GM23338 (cell line): ENCODE measurements at regions not wholly inside any gene's neighbourhood (a gene's known extent, or its start where the extent isn't known, plus 50 kb on each side); places are given as distances from the start of the nearest gene placed in this dataset.

Experiments used
- ATAC-seq: fragments of 200-7000 bp; cut with Tn5 transposase; 3 replicates; pipeline ENCODE4 v1.9.1; 2020
- DNase-seq: peaks from one replicate; pipeline ENCODE4 v3.0.0-alpha.2; 2015; ENCODE audit warnings: low spot score
- H2AFZ ChIP-seq: fragments of 200-600 bp; sonication (generic); 2 replicates; pipeline ENCODE4 v1.8.0; 2016; ENCODE audit warnings: antibody characterized with exemption, mild to moderate bottlenecking, moderate library complexity
- H3F3A ChIP-seq: fragments of 200-600 bp; sonication (generic); replicated peaks from 2 replicates; pipeline ENCODE4 v1.8.0; 2017; ENCODE audit warnings: antibody characterized with exemption, mixed run types, low read depth
- H3K27ac ChIP-seq: fragments of 200-600 bp; sonication (generic); 2 replicates; pipeline ENCODE4 v1.6.1; 2016; ENCODE audit warnings: low read depth
- H3K27me3 ChIP-seq: fragments of 200-600 bp; sonication (generic); 2 replicates; pipeline ENCODE4 v1.8.0; 2016; ENCODE audit warnings: mild to moderate bottlenecking, mixed run types, moderate library complexity; ENCODE audit not compliant: insufficient read depth
- H3K36me3 ChIP-seq: fragments of 200-600 bp; sonication (generic); 2 replicates; pipeline ENCODE4 v1.8.0; 2016; ENCODE audit warnings: mild to moderate bottlenecking; ENCODE audit not compliant: insufficient read depth
- H3K4me1 ChIP-seq: fragments of 200-600 bp; sonication (generic); 2 replicates; pipeline ENCODE4 v1.8.0; 2016; ENCODE audit warnings: mild to moderate bottlenecking, moderate library complexity; ENCODE audit not compliant: insufficient read depth
- H3K4me2 ChIP-seq: fragments of 200-600 bp; sonication (generic); 2 replicates; pipeline ENCODE4 v1.7.1; 2017; ENCODE audit warnings: mixed run types
- H3K4me3 ChIP-seq: fragments of 200-600 bp; sonication (generic); 2 replicates; pipeline ENCODE4 v1.6.1; 2016; ENCODE audit warnings: mixed run types
- H3K79me2 ChIP-seq: fragments of 200-600 bp; sonication (generic); replicated peaks from 2 replicates; pipeline ENCODE4 v1.8.0; 2017; ENCODE audit warnings: mild to moderate bottlenecking; ENCODE audit not compliant: insufficient read depth
- H3K9me2 ChIP-seq: fragments of 200-600 bp; sonication (generic); 2 replicates; pipeline ENCODE4 v1.8.0; 2017; ENCODE audit not compliant: insufficient read depth
- H4K20me1 ChIP-seq: fragments of 200-600 bp; sonication (generic); replicated peaks from 2 replicates; pipeline ENCODE4 v1.8.0; 2017; ENCODE audit warnings: mild to moderate bottlenecking; ENCODE audit not compliant: insufficient read depth
- H3K27ac Mint-ChIP-seq: 2 replicates; pipeline ENCODE4 v1.8.0; 2020; ENCODE audit warnings: inconsistent platforms, mild to moderate bottlenecking, moderate library complexity, mixed read lengths
- H3K27me3 Mint-ChIP-seq: 3 replicates; pipeline ENCODE4 v1.8.0; 2022; ENCODE audit warnings: low read depth, mild to moderate bottlenecking, moderate library complexity, mixed read lengths, inconsistent platforms; ENCODE audit not compliant: insufficient read depth, poor library complexity
- H3K36me3 Mint-ChIP-seq: 3 replicates; pipeline ENCODE4 v1.8.0; 2021; ENCODE audit warnings: low read depth, mild to moderate bottlenecking, inconsistent platforms, moderate library complexity, mixed read lengths
- H3K4me1 Mint-ChIP-seq: 3 replicates; pipeline ENCODE4 v1.8.0; 2020; ENCODE audit warnings: mild to moderate bottlenecking, inconsistent platforms, mixed read lengths
- H3K4me3 Mint-ChIP-seq: 3 replicates; pipeline ENCODE4 v1.8.0; 2021; ENCODE audit warnings: moderate library complexity, mild to moderate bottlenecking, inconsistent platforms, mixed read lengths
- H3K9me3 Mint-ChIP-seq: 3 replicates; pipeline ENCODE4 v1.8.0; 2020; ENCODE audit warnings: moderate library complexity, mild to moderate bottlenecking, inconsistent platforms, mixed read lengths
- EZH2 ChIP-seq: fragments of 200-600 bp; sonication (generic); IDR thresholded peaks from one replicate; pipeline ENCODE4 v1.8.0; 2017; ENCODE audit warnings: antibody characterized with exemption, mild to moderate bottlenecking, low read depth; ENCODE audit not compliant: unreplicated experiment
- EZH2phosphoT487 ChIP-seq: fragments of 200-600 bp; sonication (generic); IDR thresholded peaks from one replicate; pipeline ENCODE4 v1.8.1; 2018; ENCODE audit warnings: antibody characterized with exemption; ENCODE audit not compliant: unreplicated experiment
- JUNB ChIP-seq: IDR thresholded peaks from one replicate; pipeline ENCODE4 v1.6.1; 2016; ENCODE audit warnings: antibody characterized with exemption; ENCODE audit not compliant: unreplicated experiment
- STAT1 ChIP-seq: IDR thresholded peaks from one replicate; pipeline ENCODE4 v1.6.1; 2016; ENCODE audit warnings: antibody characterized with exemption; ENCODE audit not compliant: unreplicated experiment
- ZNF331 ChIP-seq: fragments of 250-450 bp; sonication (Bioruptor Pico); IDR thresholded peaks from 2 replicates; pipeline ENCODE4 v1.5.0; 2020; ENCODE audit warnings: low read depth, mild to moderate bottlenecking, moderate library complexity
- TF ChIP-seq, protein P1 (sequence below), 2 experiments: fragments of 200-600 bp in 1 of 2; sonication (generic) in 1 of 2; conservative IDR thresholded peaks; 2 replicates each; pipeline versions ENCODE4 v1.5.1 to v1.6.1; 2016 to 2017; ENCODE audit warnings: antibody characterized with exemption in 2 of 2, low read depth in 2 of 2, mild to moderate bottlenecking in 2 of 2, moderate library complexity in 1 of 2
- TF ChIP-seq, protein P2 (sequence below): IDR thresholded peaks from one replicate; pipeline ENCODE4 v1.6.1; 2018; ENCODE audit warnings: antibody characterized with exemption; ENCODE audit not compliant: unreplicated experiment
- TF ChIP-seq, protein P3 (sequence below): fragments of 250-450 bp; sonication (Bioruptor Pico); IDR thresholded peaks from 2 replicates; pipeline ENCODE4 v1.5.0; 2020; ENCODE audit warnings: mild to moderate bottlenecking, moderate library complexity

DNA sequence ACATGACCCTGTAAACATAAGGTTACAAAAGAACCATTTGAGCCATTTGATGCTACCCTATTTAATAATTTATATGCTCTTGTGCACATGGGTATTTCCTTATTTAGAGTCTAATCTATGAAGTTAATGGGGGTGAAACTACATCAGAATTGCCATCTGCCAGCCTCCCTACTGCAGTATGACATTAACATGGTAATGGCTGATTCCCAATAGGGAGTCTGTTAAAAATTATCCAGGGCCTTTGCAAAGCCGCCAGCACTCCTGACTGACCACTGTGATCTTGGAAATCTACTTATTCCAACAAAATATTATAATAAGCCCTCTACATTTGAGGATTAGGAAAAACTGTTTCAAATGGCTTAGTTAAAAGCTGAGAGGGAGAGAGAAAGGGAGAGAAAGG lies 153.7 kb downstream of the CLCN4 start (continued):
- TF ChIP-seq, protein P1, sequence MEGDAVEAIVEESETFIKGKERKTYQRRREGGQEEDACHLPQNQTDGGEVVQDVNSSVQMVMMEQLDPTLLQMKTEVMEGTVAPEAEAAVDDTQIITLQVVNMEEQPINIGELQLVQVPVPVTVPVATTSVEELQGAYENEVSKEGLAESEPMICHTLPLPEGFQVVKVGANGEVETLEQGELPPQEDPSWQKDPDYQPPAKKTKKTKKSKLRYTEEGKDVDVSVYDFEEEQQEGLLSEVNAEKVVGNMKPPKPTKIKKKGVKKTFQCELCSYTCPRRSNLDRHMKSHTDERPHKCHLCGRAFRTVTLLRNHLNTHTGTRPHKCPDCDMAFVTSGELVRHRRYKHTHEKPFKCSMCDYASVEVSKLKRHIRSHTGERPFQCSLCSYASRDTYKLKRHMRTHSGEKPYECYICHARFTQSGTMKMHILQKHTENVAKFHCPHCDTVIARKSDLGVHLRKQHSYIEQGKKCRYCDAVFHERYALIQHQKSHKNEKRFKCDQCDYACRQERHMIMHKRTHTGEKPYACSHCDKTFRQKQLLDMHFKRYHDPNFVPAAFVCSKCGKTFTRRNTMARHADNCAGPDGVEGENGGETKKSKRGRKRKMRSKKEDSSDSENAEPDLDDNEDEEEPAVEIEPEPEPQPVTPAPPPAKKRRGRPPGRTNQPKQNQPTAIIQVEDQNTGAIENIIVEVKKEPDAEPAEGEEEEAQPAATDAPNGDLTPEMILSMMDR (conservative IDR thresholded peaks at IDR 0.05; ENCODE audit: low read depth in 2 of 2): no peak
- TF ChIP-seq JUNB: no peak
- TF ChIP-seq, protein P2, sequence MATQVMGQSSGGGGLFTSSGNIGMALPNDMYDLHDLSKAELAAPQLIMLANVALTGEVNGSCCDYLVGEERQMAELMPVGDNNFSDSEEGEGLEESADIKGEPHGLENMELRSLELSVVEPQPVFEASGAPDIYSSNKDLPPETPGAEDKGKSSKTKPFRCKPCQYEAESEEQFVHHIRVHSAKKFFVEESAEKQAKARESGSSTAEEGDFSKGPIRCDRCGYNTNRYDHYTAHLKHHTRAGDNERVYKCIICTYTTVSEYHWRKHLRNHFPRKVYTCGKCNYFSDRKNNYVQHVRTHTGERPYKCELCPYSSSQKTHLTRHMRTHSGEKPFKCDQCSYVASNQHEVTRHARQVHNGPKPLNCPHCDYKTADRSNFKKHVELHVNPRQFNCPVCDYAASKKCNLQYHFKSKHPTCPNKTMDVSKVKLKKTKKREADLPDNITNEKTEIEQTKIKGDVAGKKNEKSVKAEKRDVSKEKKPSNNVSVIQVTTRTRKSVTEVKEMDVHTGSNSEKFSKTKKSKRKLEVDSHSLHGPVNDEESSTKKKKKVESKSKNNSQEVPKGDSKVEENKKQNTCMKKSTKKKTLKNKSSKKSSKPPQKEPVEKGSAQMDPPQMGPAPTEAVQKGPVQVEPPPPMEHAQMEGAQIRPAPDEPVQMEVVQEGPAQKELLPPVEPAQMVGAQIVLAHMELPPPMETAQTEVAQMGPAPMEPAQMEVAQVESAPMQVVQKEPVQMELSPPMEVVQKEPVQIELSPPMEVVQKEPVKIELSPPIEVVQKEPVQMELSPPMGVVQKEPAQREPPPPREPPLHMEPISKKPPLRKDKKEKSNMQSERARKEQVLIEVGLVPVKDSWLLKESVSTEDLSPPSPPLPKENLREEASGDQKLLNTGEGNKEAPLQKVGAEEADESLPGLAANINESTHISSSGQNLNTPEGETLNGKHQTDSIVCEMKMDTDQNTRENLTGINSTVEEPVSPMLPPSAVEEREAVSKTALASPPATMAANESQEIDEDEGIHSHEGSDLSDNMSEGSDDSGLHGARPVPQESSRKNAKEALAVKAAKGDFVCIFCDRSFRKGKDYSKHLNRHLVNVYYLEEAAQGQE: no peak

DNA sequence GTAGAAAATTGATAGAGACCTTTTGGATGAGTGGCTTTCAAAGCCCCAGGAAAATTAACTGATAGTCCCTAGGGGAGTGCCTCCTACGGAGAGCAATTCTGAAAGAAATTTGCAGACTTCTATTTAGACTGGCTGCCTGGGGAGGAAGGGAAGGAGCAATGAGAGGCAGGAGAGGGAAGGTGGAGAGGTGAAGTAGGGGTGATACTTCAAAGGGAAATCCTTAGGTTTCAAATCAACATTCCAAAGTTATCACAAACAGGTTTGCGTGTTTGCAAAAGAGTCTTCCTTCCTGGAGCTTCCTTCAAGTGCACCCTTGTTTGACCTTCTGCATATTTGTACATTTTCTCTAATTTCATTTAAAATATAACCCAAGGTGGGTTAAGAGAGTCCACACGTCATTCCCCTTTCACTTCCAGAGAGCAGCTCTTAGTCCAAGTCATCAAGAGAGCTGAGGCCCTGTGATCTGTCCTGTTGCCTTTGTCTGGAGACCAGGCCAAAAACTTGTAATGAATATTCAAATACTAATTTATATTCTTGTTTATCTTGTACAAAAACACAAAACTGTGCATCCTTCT lies 157.8 kb downstream of the CLCN4 start:
- Mint-ChIP-seq H3K27me3 (peaks cover 3% of the 10 kb centered on the region), H3K4me1 (peaks cover 21% of the 10 kb centered on the region), H3K27ac (no peak overlapping the region), H3K4me3 (no peak overlapping the region), H3K36me3 (no peaks in the 10 kb centered on the region), H3K9me3 (no peaks in the 10 kb centered on the region; the same call in 2 of the 3 replicates)
- Histone ChIP-seq H3K27ac (no peak overlapping the region), H2AFZ (no peak overlapping the region), H3F3A (no peaks in the 10 kb centered on the region), H3K4me2 (no peak overlapping the region), H3K9me2 (no peaks in the 10 kb centered on the region; the same call in 1 of the 2 replicates), H3K27me3 (no peaks in the 10 kb centered on the region), H3K36me3 (no peaks in the 10 kb centered on the region), H3K4me3 (no peak overlapping the region), H3K79me2 (no peaks in the 10 kb centered on the region), H3K4me1 (peaks cover 10% of the 10 kb centered on the region), H4K20me1 (no peaks in the 10 kb centered on the region)
- ATAC-seq: no peak
- no peak for DNase-seq
- TF ChIP-seq ZNF331: no peak
- TF ChIP-seq, protein P1 (conservative IDR thresholded peaks at IDR 0.05; ENCODE audit: low read depth in 2 of 2): no peak
- no peak for TF ChIP-seq EZH2
- TF ChIP-seq, protein P3, sequence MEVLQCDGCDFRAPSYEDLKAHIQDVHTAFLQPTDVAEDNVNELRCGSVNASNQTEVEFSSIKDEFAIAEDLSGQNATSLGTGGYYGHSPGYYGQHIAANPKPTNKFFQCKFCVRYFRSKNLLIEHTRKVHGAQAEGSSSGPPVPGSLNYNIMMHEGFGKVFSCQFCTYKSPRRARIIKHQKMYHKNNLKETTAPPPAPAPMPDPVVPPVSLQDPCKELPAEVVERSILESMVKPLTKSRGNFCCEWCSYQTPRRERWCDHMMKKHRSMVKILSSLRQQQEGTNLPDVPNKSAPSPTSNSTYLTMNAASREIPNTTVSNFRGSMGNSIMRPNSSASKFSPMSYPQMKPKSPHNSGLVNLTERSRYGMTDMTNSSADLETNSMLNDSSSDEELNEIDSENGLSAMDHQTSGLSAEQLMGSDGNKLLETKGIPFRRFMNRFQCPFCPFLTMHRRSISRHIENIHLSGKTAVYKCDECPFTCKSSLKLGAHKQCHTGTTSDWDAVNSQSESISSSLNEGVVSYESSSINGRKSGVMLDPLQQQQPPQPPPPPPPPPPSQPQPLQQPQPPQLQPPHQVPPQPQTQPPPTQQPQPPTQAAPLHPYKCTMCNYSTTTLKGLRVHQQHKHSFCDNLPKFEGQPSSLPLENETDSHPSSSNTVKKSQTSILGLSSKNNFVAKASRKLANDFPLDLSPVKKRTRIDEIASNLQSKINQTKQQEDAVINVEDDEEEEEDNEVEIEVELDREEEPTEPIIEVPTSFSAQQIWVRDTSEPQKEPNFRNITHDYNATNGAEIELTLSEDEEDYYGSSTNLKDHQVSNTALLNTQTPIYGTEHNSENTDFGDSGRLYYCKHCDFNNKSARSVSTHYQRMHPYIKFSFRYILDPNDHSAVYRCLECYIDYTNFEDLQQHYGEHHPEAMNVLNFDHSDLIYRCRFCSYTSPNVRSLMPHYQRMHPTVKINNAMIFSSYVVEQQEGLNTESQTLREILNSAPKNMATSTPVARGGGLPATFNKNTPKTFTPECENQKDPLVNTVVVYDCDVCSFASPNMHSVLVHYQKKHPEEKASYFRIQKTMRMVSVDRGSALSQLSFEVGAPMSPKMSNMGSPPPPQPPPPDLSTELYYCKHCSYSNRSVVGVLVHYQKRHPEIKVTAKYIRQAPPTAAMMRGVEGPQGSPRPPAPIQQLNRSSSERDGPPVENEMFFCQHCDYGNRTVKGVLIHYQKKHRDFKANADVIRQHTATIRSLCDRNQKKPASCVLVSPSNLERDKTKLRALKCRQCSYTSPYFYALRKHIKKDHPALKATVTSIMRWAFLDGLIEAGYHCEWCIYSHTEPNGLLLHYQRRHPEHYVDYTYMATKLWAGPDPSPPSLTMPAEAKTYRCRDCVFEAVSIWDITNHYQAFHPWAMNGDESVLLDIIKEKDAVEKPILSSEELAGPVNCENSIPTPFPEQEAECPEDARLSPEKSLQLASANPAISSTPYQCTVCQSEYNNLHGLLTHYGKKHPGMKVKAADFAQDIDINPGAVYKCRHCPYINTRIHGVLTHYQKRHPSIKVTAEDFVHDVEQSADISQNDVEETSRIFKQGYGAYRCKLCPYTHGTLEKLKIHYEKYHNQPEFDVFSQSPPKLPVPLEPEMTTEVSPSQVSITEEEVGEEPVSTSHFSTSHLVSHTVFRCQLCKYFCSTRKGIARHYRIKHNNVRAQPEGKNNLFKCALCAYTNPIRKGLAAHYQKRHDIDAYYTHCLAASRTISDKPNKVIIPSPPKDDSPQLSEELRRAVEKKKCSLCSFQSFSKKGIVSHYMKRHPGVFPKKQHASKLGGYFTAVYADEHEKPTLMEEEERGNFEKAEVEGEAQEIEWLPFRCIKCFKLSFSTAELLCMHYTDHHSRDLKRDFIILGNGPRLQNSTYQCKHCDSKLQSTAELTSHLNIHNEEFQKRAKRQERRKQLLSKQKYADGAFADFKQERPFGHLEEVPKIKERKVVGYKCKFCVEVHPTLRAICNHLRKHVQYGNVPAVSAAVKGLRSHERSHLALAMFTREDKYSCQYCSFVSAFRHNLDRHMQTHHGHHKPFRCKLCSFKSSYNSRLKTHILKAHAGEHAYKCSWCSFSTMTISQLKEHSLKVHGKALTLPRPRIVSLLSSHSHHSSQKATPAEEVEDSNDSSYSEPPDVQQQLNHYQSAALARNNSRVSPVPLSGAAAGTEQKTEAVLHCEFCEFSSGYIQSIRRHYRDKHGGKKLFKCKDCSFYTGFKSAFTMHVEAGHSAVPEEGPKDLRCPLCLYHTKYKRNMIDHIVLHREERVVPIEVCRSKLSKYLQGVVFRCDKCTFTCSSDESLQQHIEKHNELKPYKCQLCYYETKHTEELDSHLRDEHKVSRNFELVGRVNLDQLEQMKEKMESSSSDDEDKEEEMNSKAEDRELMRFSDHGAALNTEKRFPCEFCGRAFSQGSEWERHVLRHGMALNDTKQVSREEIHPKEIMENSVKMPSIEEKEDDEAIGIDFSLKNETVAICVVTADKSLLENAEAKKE (CRISPR knock-in tag): no peak
- TF ChIP-seq STAT1: no peak
- no peak for TF ChIP-seq EZH2phosphoT487
